ENCODE measurements at regions not wholly inside any gene's neighbourhood (a gene's known extent, or its start where the extent isn't known, plus 50 kb on each side); places are given as distances from the start of the nearest gene placed in this dataset.

DNA sequence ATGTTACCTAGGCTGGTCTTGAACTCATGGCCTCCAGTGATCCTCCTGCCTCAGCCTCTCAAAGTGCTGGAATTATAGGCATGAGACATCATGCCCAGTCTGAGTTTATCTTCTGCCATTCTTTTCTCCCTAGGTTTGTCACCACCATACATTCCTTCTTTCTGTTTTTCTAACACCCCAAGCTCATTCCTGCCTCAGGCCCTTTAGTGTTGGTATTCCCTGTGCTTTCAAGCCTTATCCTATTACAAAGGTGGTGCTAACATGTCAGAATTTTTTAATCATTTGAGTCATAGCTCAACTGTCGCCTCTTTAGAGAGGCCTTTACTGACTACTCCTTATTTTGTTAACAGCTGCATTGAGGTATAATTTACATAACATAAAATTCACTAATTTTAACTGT, 221.1 kb upstream of the PRSS16 start:
- Mint-ChIP-seq H3K36me3 (ENCODE audit: low read depth, unreplicated experiment) (no peaks in the 10 kb centered on the region), H3K27ac (ENCODE audit: unreplicated experiment) (no peak overlapping the region), H3K27me3 (ENCODE audit: low read depth, unreplicated experiment) (no peaks in the 10 kb centered on the region), H3K4me3 (ENCODE audit: unreplicated experiment) (no peak overlapping the region), H3K4me1 (ENCODE audit: low read depth, unreplicated experiment) (peaks cover 5% of the 10 kb centered on the region), H3K9me3 (ENCODE audit: unreplicated experiment) (no peaks in the 10 kb centered on the region)
- no peaks in the 10 kb centered on the region for H3K27me3 ChIP-seq (ENCODE audit: insufficient read depth, low read length)
- H3K27ac ChIP-seq (ENCODE audit: low read depth, low read length), result no peak overlapping the region
- no peaks in the 10 kb centered on the region for H3K9me3 ChIP-seq (ENCODE audit: insufficient read depth, low read depth, low read length)
- no peaks in the 10 kb centered on the region for H3K79me2 ChIP-seq (ENCODE audit: insufficient read depth, low read length)
- no peaks in the 10 kb centered on the region for H3K36me3 ChIP-seq (ENCODE audit: insufficient read depth, low read length)
- no peak for FAIRE-seq
- no peak overlapping the region for H3K4me2 ChIP-seq (ENCODE audit: low read length)
- H3K4me3 ChIP-seq (ENCODE audit: insufficient read depth, low read depth, low read length), result no peak overlapping the region
- TF ChIP-seq CTCF (IDR thresholded peaks at IDR 0.05; ENCODE audit: insufficient read depth, low read depth, low read length), result no peak
- TF ChIP-seq EZH2 (IDR thresholded peaks at IDR 0.05; ENCODE audit: insufficient read depth, low read length), result no peak
- no peak overlapping the region for H3K9ac ChIP-seq (ENCODE audit: low read length)
- H3K4me1 ChIP-seq (ENCODE audit: insufficient read depth, low read length), result no peaks in the 10 kb centered on the region
- H4K20me1 ChIP-seq (ENCODE audit: insufficient read depth, low read length), result no peaks in the 10 kb centered on the region
- no peak overlapping the region for H2AFZ ChIP-seq (ENCODE audit: low read depth, low read length)
- DNase-seq (ENCODE audit: low read depth), result no peak

GRCh38 chr6:27031302-27031701, 216.2 kb upstream of the PRSS16 start:
- H3K4me1 Mint-ChIP-seq (ENCODE audit: low read depth, unreplicated experiment), result peaks cover 2% of the 10 kb centered on the region
- no peak for TF ChIP-seq CTCF (IDR thresholded peaks at IDR 0.05; ENCODE audit: insufficient read depth, low read depth, low read length)
- no peak for TF ChIP-seq EZH2 (IDR thresholded peaks at IDR 0.05; ENCODE audit: insufficient read depth, low read length)

GRCh38 chr6:27038498-27038897, 209.0 kb upstream of the PRSS16 start:
- no peaks in the 10 kb centered on the region for H3K27me3 ChIP-seq (ENCODE audit: insufficient read depth, low read length)
- no peaks in the 10 kb centered on the region for H3K36me3 ChIP-seq (ENCODE audit: insufficient read depth, low read length)
- H3K4me3 ChIP-seq (ENCODE audit: insufficient read depth, low read depth, low read length), result no peak overlapping the region
- H4K20me1 ChIP-seq (ENCODE audit: insufficient read depth, low read length), result no peaks in the 10 kb centered on the region
- H3K27ac ChIP-seq (ENCODE audit: low read depth, low read length), result no peak overlapping the region
- H3K4me1 ChIP-seq (ENCODE audit: insufficient read depth, low read length), result no peaks in the 10 kb centered on the region
- Mint-ChIP-seq H3K4me3 (ENCODE audit: unreplicated experiment) (no peak overlapping the region), H3K36me3 (ENCODE audit: low read depth, unreplicated experiment) (no peaks in the 10 kb centered on the region), H3K9me3 (ENCODE audit: unreplicated experiment) (peaks cover 4% of the 10 kb centered on the region), H3K27ac (ENCODE audit: unreplicated experiment) (no peak overlapping the region), H3K27me3 (ENCODE audit: low read depth, unreplicated experiment) (peaks cover 8% of the 10 kb centered on the region), H3K4me1 (ENCODE audit: low read depth, unreplicated experiment) (peaks cover 5% of the 10 kb centered on the region)
- no peak overlapping the region for H3K4me2 ChIP-seq (ENCODE audit: low read length)
- no peak overlapping the region for H3K9ac ChIP-seq (ENCODE audit: low read length)
- H3K79me2 ChIP-seq (ENCODE audit: insufficient read depth, low read length), result no peaks in the 10 kb centered on the region
- no peak overlapping the region for H2AFZ ChIP-seq (ENCODE audit: low read depth, low read length)
- TF ChIP-seq CTCF (IDR thresholded peaks at IDR 0.05; ENCODE audit: insufficient read depth, low read depth, low read length) (no peak), EZH2 (IDR thresholded peaks at IDR 0.05; ENCODE audit: insufficient read depth, low read length) (no peak)
- DNase-seq (ENCODE audit: low read depth) (no peak), FAIRE-seq (no peak)
- no peaks in the 10 kb centered on the region for H3K9me3 ChIP-seq (ENCODE audit: insufficient read depth, low read depth, low read length)

More at GRCh38 chr6:27031302-27031701, 216.2 kb upstream of the PRSS16 start:
- H3K4me3 ChIP-seq (ENCODE audit: insufficient read depth, low read depth, low read length), result no peak overlapping the region
- H2AFZ ChIP-seq (ENCODE audit: low read depth, low read length), result no peak overlapping the region
- H3K27me3 Mint-ChIP-seq (ENCODE audit: low read depth, unreplicated experiment), result peaks cover 8% of the 10 kb centered on the region
- no peak for FAIRE-seq
- no peak overlapping the region for H3K9ac ChIP-seq (ENCODE audit: low read length)
- H3K27ac ChIP-seq (ENCODE audit: low read depth, low read length), result no peak overlapping the region
- H3K27me3 ChIP-seq (ENCODE audit: insufficient read depth, low read length), result no peaks in the 10 kb centered on the region
- H3K4me2 ChIP-seq (ENCODE audit: low read length), result no peak overlapping the region
- no peak overlapping the region for H3K27ac Mint-ChIP-seq (ENCODE audit: unreplicated experiment)
- no peaks in the 10 kb centered on the region for H3K79me2 ChIP-seq (ENCODE audit: insufficient read depth, low read length)
- no peaks in the 10 kb centered on the region for H3K4me1 ChIP-seq (ENCODE audit: insufficient read depth, low read length)
- no peaks in the 10 kb centered on the region for H3K9me3 ChIP-seq (ENCODE audit: insufficient read depth, low read depth, low read length)
- no peaks in the 10 kb centered on the region for H3K36me3 Mint-ChIP-seq (ENCODE audit: low read depth, unreplicated experiment)
- H3K9me3 Mint-ChIP-seq (ENCODE audit: unreplicated experiment), result peaks cover 4% of the 10 kb centered on the region
- H3K4me3 Mint-ChIP-seq (ENCODE audit: unreplicated experiment), result no peak overlapping the region
- no peaks in the 10 kb centered on the region for H3K36me3 ChIP-seq (ENCODE audit: insufficient read depth, low read length)
- DNase-seq (ENCODE audit: low read depth), result no peak
- no peaks in the 10 kb centered on the region for H4K20me1 ChIP-seq (ENCODE audit: insufficient read depth, low read length)

All from astrocyte (in vitro differentiated cells and primary cell).